WERI-Rb-1 (cell line): ENCODE measurements at regions not wholly inside any gene's neighbourhood (a gene's known extent, or its start where the extent isn't known, plus 50 kb on each side); places are given as distances from the start of the nearest gene placed in this dataset.

ENCODE experiments used
- DNase-seq: peaks from one replicate; pipeline ENCODE4 v3.0.0-alpha.2; 2020
- H3K27ac ChIP-seq: fragments of 250-450 bp; sonication (Bioruptor Pico); 2 replicates; pipeline ENCODE4 v1.5.1; 2020; ENCODE audit warnings: mild to moderate bottlenecking, moderate library complexity
- H3K27me3 ChIP-seq: fragments of 250-450 bp; sonication (Bioruptor Pico); 2 replicates; pipeline ENCODE4 v1.5.1; 2021; ENCODE audit warnings: mild to moderate bottlenecking, low read depth, moderate library complexity; ENCODE audit not compliant: insufficient read depth, severe bottlenecking
- H3K36me3 ChIP-seq: fragments of 250-450 bp; sonication (Bioruptor Pico); 2 replicates; pipeline ENCODE4 v1.5.1; 2020; ENCODE audit warnings: mild to moderate bottlenecking, moderate library complexity
- H3K4me3 ChIP-seq: 2 replicates; pipeline ENCODE4 v1.5.1; 2011; ENCODE audit warnings: low read depth, mild to moderate bottlenecking, control low read depth, low read length
- H3K9me3 ChIP-seq: fragments of 250-450 bp; sonication (Bioruptor Pico); 2 replicates; pipeline ENCODE4 v1.5.1; 2021; ENCODE audit warnings: mild to moderate bottlenecking, moderate library complexity; ENCODE audit not compliant: severe bottlenecking
- TF ChIP-seq, protein P1 (sequence below): IDR thresholded peaks from 2 replicates; pipeline ENCODE4 v1.5.1; 2011; ENCODE audit warnings: low read depth, mild to moderate bottlenecking, control low read depth, inconsistent platforms, low read length

DNA sequence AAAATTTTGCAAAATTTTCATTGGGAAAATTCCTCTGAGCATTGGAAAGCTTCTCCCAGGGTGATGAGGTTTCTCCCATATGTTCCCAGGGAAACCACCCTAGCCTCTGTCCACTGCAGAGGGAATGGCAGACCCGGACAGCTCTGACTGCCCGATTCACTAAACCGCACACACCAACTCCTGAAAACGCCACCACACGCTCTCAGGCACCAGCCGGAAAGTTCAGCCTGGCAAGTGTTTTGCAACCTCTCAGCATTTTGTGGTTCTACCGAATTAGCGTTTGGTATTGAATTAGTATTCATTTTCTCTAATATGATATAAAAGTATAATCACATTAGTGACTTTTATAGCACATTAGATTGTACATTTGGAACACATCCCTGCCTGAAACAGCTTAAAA is 213.4 kb downstream of the PHETA1 start:
- H3K4me3 ChIP-seq: no peak overlapping the region
- DNase-seq: no peak
- H3K27me3 ChIP-seq: no peaks in the 10 kb centered on the region
- no peaks in the 10 kb centered on the region for H3K36me3 ChIP-seq
- TF ChIP-seq, protein P1, sequence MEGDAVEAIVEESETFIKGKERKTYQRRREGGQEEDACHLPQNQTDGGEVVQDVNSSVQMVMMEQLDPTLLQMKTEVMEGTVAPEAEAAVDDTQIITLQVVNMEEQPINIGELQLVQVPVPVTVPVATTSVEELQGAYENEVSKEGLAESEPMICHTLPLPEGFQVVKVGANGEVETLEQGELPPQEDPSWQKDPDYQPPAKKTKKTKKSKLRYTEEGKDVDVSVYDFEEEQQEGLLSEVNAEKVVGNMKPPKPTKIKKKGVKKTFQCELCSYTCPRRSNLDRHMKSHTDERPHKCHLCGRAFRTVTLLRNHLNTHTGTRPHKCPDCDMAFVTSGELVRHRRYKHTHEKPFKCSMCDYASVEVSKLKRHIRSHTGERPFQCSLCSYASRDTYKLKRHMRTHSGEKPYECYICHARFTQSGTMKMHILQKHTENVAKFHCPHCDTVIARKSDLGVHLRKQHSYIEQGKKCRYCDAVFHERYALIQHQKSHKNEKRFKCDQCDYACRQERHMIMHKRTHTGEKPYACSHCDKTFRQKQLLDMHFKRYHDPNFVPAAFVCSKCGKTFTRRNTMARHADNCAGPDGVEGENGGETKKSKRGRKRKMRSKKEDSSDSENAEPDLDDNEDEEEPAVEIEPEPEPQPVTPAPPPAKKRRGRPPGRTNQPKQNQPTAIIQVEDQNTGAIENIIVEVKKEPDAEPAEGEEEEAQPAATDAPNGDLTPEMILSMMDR: no peak
- H3K27ac ChIP-seq: no peak overlapping the region
- H3K9me3 ChIP-seq: no peaks in the 10 kb centered on the region

DNA sequence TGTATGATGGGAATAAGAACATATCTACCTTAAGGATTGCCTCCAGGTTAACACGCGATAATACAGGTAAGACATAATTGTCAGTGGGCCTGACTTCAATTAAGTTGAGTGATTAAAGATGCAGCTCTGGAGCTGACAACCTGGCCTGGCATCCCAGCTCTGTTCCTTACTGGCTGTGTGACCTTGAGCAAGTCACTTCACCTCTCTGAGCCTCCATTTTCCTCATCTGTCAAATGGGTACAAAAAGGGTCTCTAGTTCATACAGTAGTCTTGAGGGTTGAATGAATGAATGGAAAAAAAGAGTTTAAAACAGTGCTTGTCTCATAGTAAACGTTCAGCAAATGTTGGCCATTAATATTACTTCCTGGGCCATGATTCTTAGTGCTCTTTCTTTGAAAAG is 213.9 kb downstream of the PHETA1 start:
- no peak overlapping the region for H3K4me3 ChIP-seq
- TF ChIP-seq, protein P1: no peak
- DNase-seq: no peak
- no peak overlapping the region for H3K27ac ChIP-seq
- H3K9me3 ChIP-seq: no peaks in the 10 kb centered on the region
- no peaks in the 10 kb centered on the region for H3K36me3 ChIP-seq
- no peaks in the 10 kb centered on the region for H3K27me3 ChIP-seq

DNA sequence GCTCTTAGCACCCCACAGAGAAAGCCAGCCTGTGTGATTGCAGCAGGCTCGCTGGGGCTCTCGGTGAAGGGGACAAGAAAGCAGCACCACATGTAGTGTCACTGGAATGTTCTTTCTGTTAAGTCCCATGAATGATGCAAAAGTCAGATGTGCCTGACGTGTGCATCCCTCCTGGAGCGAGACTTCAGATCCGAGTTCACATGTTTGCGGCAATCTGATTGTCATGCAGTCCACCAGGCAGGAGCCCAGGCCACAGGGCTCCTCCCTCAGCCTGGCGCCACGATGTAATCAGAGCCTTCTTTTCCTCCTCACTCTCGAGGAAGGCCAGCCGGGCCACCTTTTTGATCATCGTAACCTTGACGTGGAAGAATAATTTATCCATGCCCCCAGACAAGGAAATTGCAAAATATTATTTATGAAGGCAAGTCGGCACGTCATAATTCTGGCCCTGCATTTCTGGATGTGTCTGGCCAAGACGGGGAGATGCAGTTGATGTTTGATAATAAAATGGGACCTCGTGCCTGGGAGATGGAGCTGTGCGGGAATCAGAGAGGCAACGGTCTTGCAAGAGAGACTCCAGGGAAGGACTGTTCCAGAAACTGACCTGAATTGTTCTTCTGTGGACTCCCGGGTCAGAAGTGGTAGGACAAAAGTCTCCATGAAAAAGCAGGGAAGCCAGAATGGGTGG is 214.6 kb downstream of the PHETA1 start:
- Histone ChIP-seq H3K27me3 (no peaks in the 10 kb centered on the region), H3K36me3 (no peaks in the 10 kb centered on the region)
- DNase-seq: no peak

DNA sequence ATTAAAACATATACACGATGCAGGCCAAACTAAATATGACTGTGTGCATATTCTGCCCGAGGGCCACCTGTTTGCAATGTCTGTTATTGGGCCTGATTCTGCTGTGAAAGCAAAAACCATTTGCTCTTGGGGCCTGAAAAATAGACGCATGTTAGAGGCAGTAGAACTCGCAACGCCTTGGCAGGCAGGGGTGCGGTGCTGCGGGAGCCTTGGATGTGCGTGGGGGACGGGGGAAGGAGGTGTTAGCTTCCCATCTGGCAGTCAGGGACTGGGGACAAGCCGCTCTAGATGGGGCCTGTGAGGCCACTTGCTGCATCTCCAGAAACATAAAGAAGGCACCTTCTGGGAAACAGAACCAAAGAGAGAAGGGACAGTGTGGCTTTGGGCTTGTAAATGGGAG is 216.3 kb downstream of the PHETA1 start:
- H3K4me3 ChIP-seq: no peak overlapping the region
- no peaks in the 10 kb centered on the region for H3K27me3 ChIP-seq
- H3K27ac ChIP-seq: no peak overlapping the region
- no peak for DNase-seq
- H3K9me3 ChIP-seq: no peaks in the 10 kb centered on the region
- TF ChIP-seq, protein P1: no peak
- no peaks in the 10 kb centered on the region for H3K36me3 ChIP-seq

More for the DNA sequence above, 214.6 kb downstream of the PHETA1 start:
- TF ChIP-seq, protein P1: no peak
- Histone ChIP-seq H3K4me3 (no peak overlapping the region), H3K27ac (no peak overlapping the region), H3K9me3 (no peaks in the 10 kb centered on the region)

DNA sequence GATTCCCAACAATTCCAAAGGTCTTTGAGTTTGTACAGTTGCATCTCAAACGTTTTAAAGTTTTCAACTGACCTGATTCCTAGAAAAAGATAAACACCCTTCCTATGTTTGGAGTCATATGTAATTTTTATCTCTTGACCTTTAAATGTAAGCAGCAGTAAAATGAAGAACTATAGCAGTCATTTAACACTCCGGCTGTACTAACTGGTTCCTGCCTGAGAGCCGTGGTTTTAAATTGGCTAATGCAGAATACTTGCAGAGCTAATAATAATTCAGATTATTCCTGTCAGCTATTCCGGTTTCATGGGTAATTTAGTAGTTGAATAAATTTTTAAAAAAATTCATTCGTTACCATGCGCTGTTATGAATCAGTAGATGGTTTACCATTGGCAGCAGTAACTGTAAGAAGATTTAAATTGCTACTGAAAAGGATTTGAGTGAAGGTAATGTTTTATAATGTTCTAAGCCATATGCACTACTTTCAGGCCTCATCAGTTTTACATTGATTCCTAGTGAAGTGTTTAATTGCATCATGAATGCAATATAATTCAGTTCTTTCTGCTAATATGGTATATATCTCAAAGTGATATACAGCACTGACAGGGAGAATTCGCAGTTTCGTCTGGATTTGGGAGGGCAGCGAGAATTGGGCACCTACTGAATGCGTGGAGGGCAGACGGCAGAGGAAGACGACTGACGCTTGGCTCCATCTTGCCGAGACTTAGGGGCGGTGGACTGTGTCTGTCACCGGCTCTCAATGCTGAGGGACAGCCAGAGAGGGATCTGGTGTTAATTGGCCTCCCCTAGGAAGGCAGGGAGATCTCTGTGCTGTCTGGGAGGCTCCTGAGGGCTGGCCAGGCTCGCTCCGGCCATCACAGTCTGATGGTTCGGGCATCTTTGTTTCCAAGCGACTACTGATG is 217.7 kb downstream of the PHETA1 start:
- Histone ChIP-seq H3K9me3 (no peaks in the 10 kb centered on the region), H3K27ac (no peak overlapping the region), H3K36me3 (no peaks in the 10 kb centered on the region), H3K27me3 (no peaks in the 10 kb centered on the region), H3K4me3 (no peak overlapping the region)
- no peak for DNase-seq
- TF ChIP-seq, protein P1: no peak
